ENCODE measurements at regions not wholly inside any gene's neighbourhood (a gene's known extent, or its start where the extent isn't known, plus 50 kb on each side); places are given as distances from the start of the nearest gene placed in this dataset.

GRCh38 chr4:64539234-64539849, 130.1 kb upstream of the TECRL start:
- peak; percentile 78 for TF ChIP-seq CTCF (conservative IDR thresholded peaks at IDR 0.05; ENCODE audit: low read depth, low read length)
- DNase-seq (ENCODE audit: low read depth) = peak; percentile 33
- H3K4me3 ChIP-seq (ENCODE audit: low read length) = no peak overlapping the region

- H3K4me3 ChIP-seq (ENCODE audit: low read length) = no peak overlapping the region
- no peak for DNase-seq (ENCODE audit: low read depth)
- peak; percentile 19 for TF ChIP-seq CTCF (conservative IDR thresholded peaks at IDR 0.05; ENCODE audit: low read depth, low read length)
Observed at GRCh38 chr4:64538219-64538618, 129.0 kb upstream of the TECRL start.

- no peak for TF ChIP-seq CTCF (conservative IDR thresholded peaks at IDR 0.05; ENCODE audit: low read depth, low read length)
- no peak for DNase-seq (ENCODE audit: low read depth)
- no peak overlapping the region for H3K4me3 ChIP-seq (ENCODE audit: low read length)
Observed at GRCh38 chr4:64533637-64534036, 124.4 kb upstream of the TECRL start.

- DNase-seq (ENCODE audit: low read depth) = no peak
- no peak for TF ChIP-seq CTCF (conservative IDR thresholded peaks at IDR 0.05; ENCODE audit: low read depth, low read length)
- H3K4me3 ChIP-seq (ENCODE audit: low read length) = no peak overlapping the region
Observed at GRCh38 chr4:64533159-64533558, 123.9 kb upstream of the TECRL start.

GRCh38 chr4:64520421-64520820, 111.2 kb upstream of the TECRL start:
- no peak overlapping the region for H3K4me3 ChIP-seq (ENCODE audit: low read length)
- DNase-seq (ENCODE audit: low read depth) = no peak
- TF ChIP-seq CTCF (conservative IDR thresholded peaks at IDR 0.05; ENCODE audit: low read depth, low read length) = no peak

GRCh38 chr4:64518600-64518999, 109.3 kb upstream of the TECRL start:
- DNase-seq (ENCODE audit: low read depth) = no peak
- TF ChIP-seq CTCF (conservative IDR thresholded peaks at IDR 0.05; ENCODE audit: low read depth, low read length) = no peak
- no peak overlapping the region for H3K4me3 ChIP-seq (ENCODE audit: low read length)

GRCh38 chr4:64516176-64516575, 106.9 kb upstream of the TECRL start:
- DNase-seq (ENCODE audit: low read depth) = no peak
- TF ChIP-seq CTCF (conservative IDR thresholded peaks at IDR 0.05; ENCODE audit: low read depth, low read length) = no peak
- H3K4me3 ChIP-seq (ENCODE audit: low read length) = no peak overlapping the region
